ENCODE measurements at regions not wholly inside any gene's neighbourhood (a gene's known extent, or its start where the extent isn't known, plus 50 kb on each side); places are given as distances from the start of the nearest gene placed in this dataset.

DNA sequence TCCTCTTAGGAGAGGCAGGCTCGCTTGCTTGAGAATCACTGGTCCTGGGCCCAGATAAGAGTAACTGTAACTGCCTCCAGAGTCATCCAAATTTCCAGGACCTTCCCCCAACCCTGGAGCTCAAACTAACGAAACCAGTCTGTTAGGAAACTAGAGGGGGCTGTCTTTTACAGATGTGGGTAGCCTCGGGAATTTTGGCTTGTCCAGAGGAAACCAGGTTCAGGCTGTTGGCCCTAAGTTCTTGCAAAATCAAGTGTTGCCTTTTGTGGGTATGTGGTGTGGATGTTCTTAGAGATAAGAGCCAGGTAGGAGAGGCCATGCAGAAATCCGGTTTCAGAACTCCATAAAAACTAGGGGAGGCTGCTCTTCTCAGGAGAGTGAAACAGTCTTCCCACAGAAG lies 125.0 kb upstream of the DLX2 start:
- H3K4me3 ChIP-seq (replicated peaks; ENCODE audit: low read depth, low read length), result no peak overlapping the region
- no peak for DNase-seq (ENCODE audit: extremely low read depth, low read depth)

DNA sequence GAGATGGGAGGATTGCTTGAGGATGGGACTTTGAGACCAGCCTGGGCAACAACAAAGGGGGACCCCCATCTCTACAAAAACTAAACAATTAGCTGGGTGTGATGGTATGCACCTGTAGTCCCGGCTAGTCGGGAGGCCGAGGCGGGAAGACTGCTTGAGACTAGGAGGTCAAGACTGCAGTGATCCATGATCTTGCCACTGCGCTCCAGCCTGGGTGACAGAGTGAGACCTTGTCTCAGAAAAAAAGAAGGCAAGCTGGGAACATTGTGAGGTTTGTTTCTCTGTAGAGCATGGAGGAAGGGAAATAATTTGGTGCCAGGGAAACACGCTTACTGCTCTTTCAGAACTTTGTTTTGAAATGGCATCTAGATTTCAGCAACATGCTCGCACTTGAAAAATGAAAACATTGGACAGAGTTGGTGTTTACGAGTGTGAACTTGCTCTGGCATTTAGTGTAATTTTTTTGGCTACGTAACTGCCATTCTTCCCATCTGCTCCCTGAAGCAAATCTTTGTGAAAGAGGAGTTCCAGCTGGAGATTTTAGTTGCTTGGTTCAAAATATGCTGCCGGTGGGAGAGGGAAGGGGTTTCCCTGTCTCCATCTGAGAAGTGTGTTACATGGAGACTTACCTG lies 125.6 kb upstream of the DLX2 start:
- no peak for DNase-seq (ENCODE audit: extremely low read depth, low read depth)

More for the DNA sequence above, 125.0 kb upstream of the DLX2 start:
- TF ChIP-seq, protein P1, sequence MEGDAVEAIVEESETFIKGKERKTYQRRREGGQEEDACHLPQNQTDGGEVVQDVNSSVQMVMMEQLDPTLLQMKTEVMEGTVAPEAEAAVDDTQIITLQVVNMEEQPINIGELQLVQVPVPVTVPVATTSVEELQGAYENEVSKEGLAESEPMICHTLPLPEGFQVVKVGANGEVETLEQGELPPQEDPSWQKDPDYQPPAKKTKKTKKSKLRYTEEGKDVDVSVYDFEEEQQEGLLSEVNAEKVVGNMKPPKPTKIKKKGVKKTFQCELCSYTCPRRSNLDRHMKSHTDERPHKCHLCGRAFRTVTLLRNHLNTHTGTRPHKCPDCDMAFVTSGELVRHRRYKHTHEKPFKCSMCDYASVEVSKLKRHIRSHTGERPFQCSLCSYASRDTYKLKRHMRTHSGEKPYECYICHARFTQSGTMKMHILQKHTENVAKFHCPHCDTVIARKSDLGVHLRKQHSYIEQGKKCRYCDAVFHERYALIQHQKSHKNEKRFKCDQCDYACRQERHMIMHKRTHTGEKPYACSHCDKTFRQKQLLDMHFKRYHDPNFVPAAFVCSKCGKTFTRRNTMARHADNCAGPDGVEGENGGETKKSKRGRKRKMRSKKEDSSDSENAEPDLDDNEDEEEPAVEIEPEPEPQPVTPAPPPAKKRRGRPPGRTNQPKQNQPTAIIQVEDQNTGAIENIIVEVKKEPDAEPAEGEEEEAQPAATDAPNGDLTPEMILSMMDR (IDR thresholded peaks at IDR 0.05; ENCODE audit: low read depth, low read length, missing control alignments), result no peak

DNA sequence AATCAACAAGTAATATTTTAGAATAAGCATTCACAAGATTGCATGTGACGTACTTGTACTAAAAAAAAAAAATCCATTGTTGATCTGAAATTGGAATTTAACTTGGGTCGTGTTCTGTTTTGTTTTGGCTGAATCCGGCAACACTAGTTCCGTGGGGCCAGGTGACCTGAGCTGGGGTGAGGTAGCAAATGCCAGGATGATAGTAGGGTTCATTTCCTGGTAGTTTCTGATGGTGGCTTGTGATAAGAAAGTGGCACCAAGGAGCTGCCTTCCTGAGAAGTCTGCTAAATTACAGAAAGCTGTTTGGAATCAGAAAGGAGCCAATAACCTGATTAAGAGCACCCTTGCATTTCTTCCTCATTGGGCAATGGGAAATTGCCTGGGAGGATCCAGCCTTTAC lies 126.4 kb upstream of the DLX2 start:
- no peak overlapping the region for H3K4me3 ChIP-seq (replicated peaks; ENCODE audit: low read depth, low read length)
- DNase-seq (ENCODE audit: extremely low read depth, low read depth), result no peak
- TF ChIP-seq, protein P1 (IDR thresholded peaks at IDR 0.05; ENCODE audit: low read depth, low read length, missing control alignments), result no peak

More for the DNA sequence above, 125.6 kb upstream of the DLX2 start:
- H3K4me3 ChIP-seq (replicated peaks; ENCODE audit: low read depth, low read length), result no peak overlapping the region
- TF ChIP-seq, protein P1 (IDR thresholded peaks at IDR 0.05; ENCODE audit: low read depth, low read length, missing control alignments), result no peak

DNA sequence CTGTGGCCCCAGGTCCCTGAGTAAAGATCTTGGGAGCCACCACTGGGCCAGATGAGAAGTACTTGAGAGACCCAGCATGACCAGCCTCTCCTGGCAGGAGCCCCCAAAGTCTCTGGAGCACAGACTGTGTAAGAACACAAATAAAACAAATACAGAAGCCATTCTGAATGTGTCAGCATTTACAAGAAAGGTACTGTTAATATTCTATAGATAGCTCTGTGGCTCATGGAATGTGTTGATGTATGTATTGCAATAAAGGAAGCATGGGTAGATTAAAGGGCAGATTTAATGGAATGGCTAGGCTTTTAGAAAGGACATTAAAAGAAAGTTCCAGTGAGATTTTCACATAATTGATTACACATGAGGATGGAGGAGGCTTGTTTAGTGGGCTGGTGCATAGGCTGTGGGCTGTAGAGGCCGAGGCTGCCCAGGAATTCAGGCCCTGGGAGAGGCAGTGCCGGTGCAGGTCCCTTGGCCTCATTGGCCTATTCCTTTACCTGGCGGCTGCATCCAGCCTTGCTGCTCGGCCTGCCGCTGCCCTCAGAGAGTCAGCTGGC lies 127.7 kb upstream of the DLX2 start:
- TF ChIP-seq, protein P1 (IDR thresholded peaks at IDR 0.05; ENCODE audit: low read depth, low read length, missing control alignments), result no peak
- H3K4me3 ChIP-seq (replicated peaks; ENCODE audit: low read depth, low read length), result no peak overlapping the region
- no peak for DNase-seq (ENCODE audit: extremely low read depth, low read depth)

DNA sequence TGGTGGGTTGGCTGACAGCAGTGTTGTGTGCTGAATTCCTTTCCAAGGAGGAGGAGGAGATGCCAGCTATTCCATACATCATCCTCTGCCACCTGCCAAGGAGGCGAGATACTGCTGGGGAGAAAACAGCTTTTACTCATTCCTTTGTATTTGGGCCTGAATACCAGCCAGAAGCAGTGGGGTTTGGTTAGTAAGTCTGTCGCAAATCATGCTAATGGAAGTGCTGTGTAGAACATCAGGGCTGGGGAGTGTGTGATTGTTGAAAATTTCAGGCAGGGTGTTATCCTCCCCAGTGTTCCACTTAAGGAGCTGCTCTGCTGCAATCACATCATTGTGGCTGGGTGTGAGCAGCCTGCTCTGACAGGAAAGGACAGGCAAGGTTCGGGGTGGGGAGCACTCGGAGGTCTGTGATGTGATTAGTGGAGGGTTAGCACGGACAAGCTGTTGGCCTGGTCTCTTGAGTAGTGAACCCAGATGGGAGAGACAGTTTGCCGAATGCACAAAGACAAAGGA lies 128.2 kb upstream of the DLX2 start:
- DNase-seq (ENCODE audit: extremely low read depth, low read depth), result no peak
- no peak overlapping the region for H3K4me3 ChIP-seq (replicated peaks; ENCODE audit: low read depth, low read length)
- TF ChIP-seq, protein P1 (IDR thresholded peaks at IDR 0.05; ENCODE audit: low read depth, low read length, missing control alignments), result no peak

DNA sequence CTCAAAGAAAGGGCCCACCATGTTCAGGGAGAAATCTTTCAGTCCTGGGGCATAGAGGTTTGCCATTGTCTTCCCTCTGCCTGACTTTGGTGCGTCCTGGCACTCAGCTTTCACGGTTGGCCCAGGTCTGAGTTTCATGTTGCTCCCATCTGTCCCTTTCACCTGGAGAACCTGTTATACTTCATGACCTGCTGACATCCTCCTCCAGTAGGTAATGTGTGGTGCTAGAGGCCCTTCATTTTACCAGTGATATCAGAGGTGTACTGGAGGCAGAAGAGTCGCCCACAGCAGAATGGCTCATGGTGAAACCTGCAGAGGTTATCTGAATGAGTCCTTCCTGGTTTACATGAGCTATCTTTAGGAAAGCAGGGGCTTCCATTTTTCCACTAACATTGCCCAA lies 128.8 kb upstream of the DLX2 start:
- DNase-seq (ENCODE audit: extremely low read depth, low read depth), result no peak
- H3K4me3 ChIP-seq (replicated peaks; ENCODE audit: low read depth, low read length), result no peak overlapping the region
- TF ChIP-seq, protein P1 (IDR thresholded peaks at IDR 0.05; ENCODE audit: low read depth, low read length, missing control alignments), result no peak

Data from HFF-Myc (cell line).